SK-N-MC (cell line): ENCODE measurements at regions not wholly inside any gene's neighbourhood (a gene's known extent, or its start where the extent isn't known, plus 50 kb on each side); places are given as distances from the start of the nearest gene placed in this dataset.

ENCODE experiments used
- EZH2 ChIP-seq: fragments of 200-600 bp; sonication (generic); IDR thresholded peaks from one replicate; pipeline ENCODE4 v1.6.1; 2017; ENCODE audit warnings: antibody characterized with exemption
- FOXP2 ChIP-seq: optimal IDR thresholded peaks from 2 replicates; pipeline ENCODE3; 2011; ENCODE audit warnings: mild to moderate bottlenecking, moderate library complexity; ENCODE audit not compliant: insufficient read depth; ENCODE audit errors: extremely low read length, control extremely low read depth
- POLR2AphosphoS5 ChIP-seq: IDR thresholded peaks from 2 replicates; pipeline ENCODE4 v1.6.1; 2012; ENCODE audit warnings: mild to moderate bottlenecking, low read depth, low read length, borderline replicate concordance

DNA sequence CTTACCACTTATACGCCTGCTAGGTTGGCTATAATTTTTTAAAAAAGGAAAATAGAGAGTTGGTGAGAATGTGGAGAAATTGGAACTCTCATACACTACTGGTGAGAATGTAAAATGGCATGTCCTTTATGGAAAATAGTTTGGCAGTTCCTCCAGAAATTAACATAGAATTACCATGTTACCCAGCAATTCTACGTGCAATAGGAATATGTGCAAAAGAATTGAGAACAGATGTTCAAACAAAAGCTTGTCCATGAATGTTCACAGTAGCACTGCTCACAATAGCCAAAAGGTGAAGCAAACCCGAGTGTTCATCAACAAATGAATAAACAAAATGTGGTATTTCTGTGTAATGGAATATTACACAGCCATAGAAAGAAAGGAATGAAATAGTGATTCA is 592.2 kb downstream of the DHX35 start:
- no peak for TF ChIP-seq EZH2
- TF ChIP-seq POLR2AphosphoS5, result no peak
- TF ChIP-seq FOXP2, result no peak
